Prostate gland (tissue), 2 donors: ENCODE measurements at regions not wholly inside any gene's neighbourhood (a gene's known extent, or its start where the extent isn't known, plus 50 kb on each side); places are given as distances from the start of the nearest gene placed in this dataset.

Experiments used
- DNase-seq: peaks from one replicate; pipeline ENCODE4 v3.0.0-alpha.2; 2019; ENCODE audit warnings: low spot score
- H3K27ac ChIP-seq, 2 donors: fragments of 200-600 bp; sonication (generic); 2 replicates each; pipeline ENCODE4 v1.5.1; 2017 to 2019
- H3K27me3 ChIP-seq: fragments of 200-600 bp; sonication (generic); replicated peaks from 2 replicates; pipeline ENCODE4 v1.5.1; 2019; ENCODE audit not compliant: insufficient read depth
- H3K36me3 ChIP-seq, 2 donors: fragments of 200-600 bp; sonication (generic); 1 replicate in 1 of 2; 2 replicates in 1 of 2; pipeline versions ENCODE4 v1.5.1 to v1.8.1; 2017 to 2019
- H3K4me1 ChIP-seq: fragments of 200-600 bp; sonication (generic); replicated peaks from 2 replicates; pipeline ENCODE4 v1.5.1; 2019
- H3K4me3 ChIP-seq, 2 donors: fragments of 200-600 bp; sonication (generic); 2 replicates each; pipeline ENCODE4 v1.5.1; 2017 to 2019
- H3K9me3 ChIP-seq: fragments of 200-600 bp; sonication (generic); 2 replicates; pipeline ENCODE4 v1.5.1; 2017
- POLR2A ChIP-seq: fragments of 450-650 bp; IDR thresholded peaks from one replicate; pipeline ENCODE4 v1.6.1; 2016; ENCODE audit warnings: antibody characterized with exemption, mild to moderate bottlenecking
- POLR2AphosphoS5 ChIP-seq: sonication (generic); formaldehyde crosslinking; IDR thresholded peaks from one replicate; pipeline ENCODE4 v1.6.1; 2017; ENCODE audit warnings: antibody characterized with exemption
- WGBS: methylation state at CpG from one replicate; pipeline ENCODE4 v1.1.5; 2018; 5-methylcytosine and 5-hydroxymethylcytosine counted together
- intact Hi-C: fragments of 100-400 bp; cut with DNase I; formaldehyde crosslinking; loops from one replicate; pipeline ENCODE4 v1.14.2; 2022
- TF ChIP-seq, protein P1 (sequence below), 4 experiments: fragments of 200-600 bp in 2 of 4; fragments of 450-650 bp in 2 of 4; sonication (generic) in 2 of 4; IDR thresholded peaks; 1 replicate in 3 of 4; 2 replicates in 1 of 4; pipeline ENCODE4 v1.5.1; 2016 to 2019; ENCODE audit warnings: antibody characterized with exemption in 4 of 4, mild to moderate bottlenecking in 2 of 4, moderate library complexity in 2 of 4

DNA sequence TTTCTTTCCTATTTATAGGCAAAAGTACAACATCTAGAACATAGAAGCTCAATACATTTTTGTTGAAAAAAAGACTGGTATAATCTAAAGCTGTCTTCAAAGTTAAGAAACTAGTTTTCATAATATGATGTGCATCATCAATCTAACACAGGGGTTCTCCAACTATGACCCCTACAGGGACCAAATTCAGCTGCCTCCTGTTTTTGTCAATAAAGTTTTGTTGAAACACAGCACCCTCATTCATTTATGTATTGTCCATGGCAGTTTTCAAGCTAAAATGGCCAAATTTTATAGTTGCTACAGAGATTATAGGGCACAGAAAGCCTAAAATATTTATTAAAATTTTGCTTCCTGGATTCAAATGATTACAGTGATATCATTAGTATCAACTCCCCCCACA, 452.9 kb downstream of the CCER1 start:
- H3K27ac ChIP-seq: no peak overlapping the region
- H3K9me3 ChIP-seq: no peaks in the 10 kb centered on the region
- intact Hi-C loops: no loop called here
- no peaks in the 10 kb centered on the region for H3K36me3 ChIP-seq
- no peaks in the 10 kb centered on the region for H3K4me1 ChIP-seq
- TF ChIP-seq, protein P1, sequence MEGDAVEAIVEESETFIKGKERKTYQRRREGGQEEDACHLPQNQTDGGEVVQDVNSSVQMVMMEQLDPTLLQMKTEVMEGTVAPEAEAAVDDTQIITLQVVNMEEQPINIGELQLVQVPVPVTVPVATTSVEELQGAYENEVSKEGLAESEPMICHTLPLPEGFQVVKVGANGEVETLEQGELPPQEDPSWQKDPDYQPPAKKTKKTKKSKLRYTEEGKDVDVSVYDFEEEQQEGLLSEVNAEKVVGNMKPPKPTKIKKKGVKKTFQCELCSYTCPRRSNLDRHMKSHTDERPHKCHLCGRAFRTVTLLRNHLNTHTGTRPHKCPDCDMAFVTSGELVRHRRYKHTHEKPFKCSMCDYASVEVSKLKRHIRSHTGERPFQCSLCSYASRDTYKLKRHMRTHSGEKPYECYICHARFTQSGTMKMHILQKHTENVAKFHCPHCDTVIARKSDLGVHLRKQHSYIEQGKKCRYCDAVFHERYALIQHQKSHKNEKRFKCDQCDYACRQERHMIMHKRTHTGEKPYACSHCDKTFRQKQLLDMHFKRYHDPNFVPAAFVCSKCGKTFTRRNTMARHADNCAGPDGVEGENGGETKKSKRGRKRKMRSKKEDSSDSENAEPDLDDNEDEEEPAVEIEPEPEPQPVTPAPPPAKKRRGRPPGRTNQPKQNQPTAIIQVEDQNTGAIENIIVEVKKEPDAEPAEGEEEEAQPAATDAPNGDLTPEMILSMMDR (IDR thresholded peaks at IDR 0.05): no peak
- TF ChIP-seq POLR2A (no peak), POLR2AphosphoS5 (no peak)
- no peaks in the 10 kb centered on the region for H3K27me3 ChIP-seq
- no peak overlapping the region for H3K4me3 ChIP-seq
- no peak for DNase-seq

DNA sequence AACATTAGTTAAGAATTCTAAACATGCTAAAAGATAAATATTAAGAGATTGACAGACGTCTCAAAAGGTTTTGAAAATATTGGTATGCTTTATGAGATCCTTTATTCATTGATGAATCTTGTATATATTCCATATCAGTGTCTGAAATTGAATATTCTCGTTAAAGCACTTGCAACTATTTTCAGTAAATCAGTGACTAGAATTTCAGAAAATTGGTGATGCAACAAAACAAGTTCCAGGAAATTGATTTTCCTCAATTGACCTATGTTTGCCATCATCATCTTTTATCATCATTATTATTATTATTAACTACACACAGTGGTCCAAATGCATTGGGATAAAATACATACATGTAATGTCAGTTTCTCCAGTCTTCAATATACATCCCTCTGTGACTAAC, 453.6 kb downstream of the CCER1 start:
- H3K4me1 ChIP-seq: no peaks in the 10 kb centered on the region
- no peak overlapping the region for H3K27ac ChIP-seq
- H3K36me3 ChIP-seq: no peaks in the 10 kb centered on the region
- TF ChIP-seq POLR2AphosphoS5 (no peak), POLR2A (no peak)
- TF ChIP-seq, protein P1 (IDR thresholded peaks at IDR 0.05): no peak
- H3K4me3 ChIP-seq: no peak overlapping the region
- H3K27me3 ChIP-seq: no peaks in the 10 kb centered on the region
- 90% methylated on average over 2 of the region's 2 CpGs for WGBS
- H3K9me3 ChIP-seq: no peaks in the 10 kb centered on the region
- DNase-seq: no peak
- intact Hi-C loops: no loop called here

DNA sequence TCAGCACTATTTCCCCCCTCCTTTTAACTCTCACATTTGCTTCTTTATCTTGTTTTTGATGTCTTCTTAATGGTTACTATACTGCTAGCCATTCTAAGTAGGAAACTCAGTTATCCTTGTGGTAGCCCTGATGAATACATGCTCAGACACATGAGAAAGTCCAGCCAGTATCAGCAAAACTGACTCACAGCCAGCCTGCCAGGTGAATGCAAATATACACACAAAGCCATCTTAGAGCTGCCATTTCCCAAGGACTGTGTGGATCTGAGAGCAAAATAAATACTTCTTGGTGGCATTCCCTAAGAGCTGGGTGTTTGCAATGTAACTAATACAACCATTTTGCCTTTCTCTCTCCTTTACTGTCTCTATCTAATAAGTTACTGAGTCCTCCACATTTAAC, 455.2 kb downstream of the CCER1 start:
- intact Hi-C loops: no loop called here
- H3K9me3 ChIP-seq: no peaks in the 10 kb centered on the region
- H3K4me1 ChIP-seq: no peaks in the 10 kb centered on the region
- no peaks in the 10 kb centered on the region for H3K27me3 ChIP-seq
- H3K36me3 ChIP-seq: no peaks in the 10 kb centered on the region
- DNase-seq: no peak
- no peak overlapping the region for H3K4me3 ChIP-seq
- H3K27ac ChIP-seq: no peak overlapping the region
- TF ChIP-seq POLR2A: no peak
- TF ChIP-seq POLR2AphosphoS5: no peak
- TF ChIP-seq, protein P1 (IDR thresholded peaks at IDR 0.05): no peak

DNA sequence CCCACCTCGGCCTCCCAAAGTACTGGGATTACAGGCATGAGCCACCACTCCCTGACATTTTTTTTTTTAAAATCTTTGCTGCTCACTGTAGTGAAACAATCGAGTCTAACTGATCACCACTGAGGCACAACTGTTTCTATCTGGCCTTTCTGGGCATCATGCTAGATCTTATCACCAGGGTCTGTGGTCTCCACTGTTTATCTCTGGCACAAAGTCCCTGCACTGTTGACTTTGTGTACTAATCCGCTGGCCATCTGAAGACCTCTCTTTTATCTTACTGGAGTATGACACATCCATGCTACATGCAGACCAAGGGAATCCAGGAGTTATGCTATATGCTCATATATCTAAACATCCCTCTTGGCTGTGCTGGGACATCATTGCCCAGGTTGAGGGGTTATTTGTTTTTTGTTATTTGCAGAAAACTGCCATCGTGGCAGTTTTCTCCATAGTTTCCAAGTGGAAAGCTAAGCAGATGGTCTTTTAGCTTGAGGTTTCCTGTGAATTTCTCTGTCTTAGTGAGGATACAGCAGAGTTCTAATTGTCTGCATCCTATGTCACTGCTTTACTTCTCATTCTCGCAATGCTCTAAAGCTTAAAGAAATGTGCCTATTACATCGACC, 456.9 kb downstream of the CCER1 start:
- no peak for DNase-seq
- WGBS: 86% methylated on average over 6 of the region's 6 CpGs
- no peaks in the 10 kb centered on the region for H3K36me3 ChIP-seq
- no peak overlapping the region for H3K27ac ChIP-seq
- intact Hi-C loops: no loop called here
- no peaks in the 10 kb centered on the region for H3K9me3 ChIP-seq
- H3K27me3 ChIP-seq: no peaks in the 10 kb centered on the region
- no peak overlapping the region for H3K4me3 ChIP-seq
- TF ChIP-seq POLR2A (no peak), POLR2AphosphoS5 (no peak)
- TF ChIP-seq, protein P1 (IDR thresholded peaks at IDR 0.05): no peak
- no peaks in the 10 kb centered on the region for H3K4me1 ChIP-seq

DNA sequence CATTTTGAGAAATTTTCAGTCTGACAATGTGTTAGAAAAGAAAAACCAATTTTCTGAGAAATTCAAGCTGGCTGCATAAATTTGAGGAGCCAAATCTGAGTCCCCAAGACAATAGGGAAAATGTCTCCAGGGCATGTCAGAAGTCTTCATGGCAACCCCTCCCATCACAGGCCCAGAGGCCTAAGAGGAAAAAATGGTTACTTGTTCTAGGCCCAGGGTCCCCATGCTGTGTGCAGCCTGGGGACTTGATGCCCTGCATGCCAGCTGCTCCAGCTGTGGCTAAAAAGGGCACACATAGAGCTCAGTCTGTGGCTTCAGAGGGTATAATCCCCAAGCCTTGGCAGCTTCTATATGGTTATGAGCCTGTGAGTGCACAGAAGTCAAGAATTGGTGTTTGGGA, 464.6 kb downstream of the CCER1 start:
- Histone ChIP-seq H3K9me3 (no peaks in the 10 kb centered on the region), H3K27ac (no peak overlapping the region), H3K4me1 (no peaks in the 10 kb centered on the region), H3K27me3 (no peaks in the 10 kb centered on the region), H3K4me3 (no peak overlapping the region), H3K36me3 (no peaks in the 10 kb centered on the region)
- TF ChIP-seq, protein P1 (IDR thresholded peaks at IDR 0.05): no peak
- no peak for TF ChIP-seq POLR2A
- no peak for TF ChIP-seq POLR2AphosphoS5
- intact Hi-C loops: no loop called here
- DNase-seq: no peak
